Esophagus squamous epithelium (tissue), 5 donors: ENCODE measurements at regions not wholly inside any gene's neighbourhood (a gene's known extent, or its start where the extent isn't known, plus 50 kb on each side); places are given as distances from the start of the nearest gene placed in this dataset.

ENCODE experiments used
- DNase-seq: peaks from one replicate; lab custom pipeline; 2025; lab: John Stamatoyannopoulos, UW
- H3K27ac ChIP-seq, 4 donors: fragments of 200-600 bp; sonication (generic); one replicate each; pipeline ENCODE4 v1.5.1; 2016 to 2019; ENCODE audit warnings: mild to moderate bottlenecking in 1 of 4
- H3K27me3 ChIP-seq, 4 donors: fragments of 200-600 bp; sonication (generic); 1 replicate in 3 of 4; 2 replicates in 1 of 4; pipeline versions ENCODE4 v1.5.1 to v1.6.0; 2017 to 2021; ENCODE audit warnings: antibody characterized with exemption in 1 of 4
- H3K36me3 ChIP-seq, 3 donors: fragments of 200-600 bp; sonication (generic); one replicate each; pipeline ENCODE4 v1.5.1; 2016 to 2019
- H3K4me1 ChIP-seq, 3 donors: fragments of 200-600 bp; sonication (generic); one replicate each; pipeline ENCODE4 v1.5.1; 2017 to 2019
- H3K4me3 ChIP-seq, 4 donors: fragments of 200-600 bp; sonication (generic); 1 replicate in 3 of 4; 2 replicates in 1 of 4; pipeline ENCODE4 v1.5.1; 2016 to 2019; ENCODE audit warnings: mild to moderate bottlenecking in 2 of 4, moderate library complexity in 1 of 4
- H3K9me3 ChIP-seq, 3 donors: fragments of 200-600 bp; sonication (generic); one replicate each; pipeline ENCODE4 v1.5.1; 2016 to 2019
- CTCF ChIP-seq, 6 experiments: fragments of 450-650 bp in 4 of 6; fragments of 200-600 bp in 2 of 6; sonication (generic) in 2 of 6; IDR thresholded peaks; one replicate each; pipeline ENCODE4 v1.5.1; 2016 to 2019; ENCODE audit warnings: antibody characterized with exemption in 6 of 6, mild to moderate bottlenecking in 4 of 6, moderate library complexity in 4 of 6
- POLR2A ChIP-seq, 4 donors: fragments of 450-650 bp; IDR thresholded peaks; one replicate each; pipeline ENCODE4 v1.6.1; 2017; ENCODE audit warnings: antibody characterized with exemption in 4 of 4, mild to moderate bottlenecking in 4 of 4, moderate library complexity in 3 of 4
- WGBS, 2 donors: methylation state at CpG; one replicate each; pipeline ENCODE4 v1.1.5; 2018; 5-methylcytosine and 5-hydroxymethylcytosine counted together
- intact Hi-C: fragments of 100-400 bp; cut with DNase I; formaldehyde crosslinking; loops from one replicate; pipeline ENCODE4 v1.15.0; 2022
- donor health status: DM: yes; HTN: yes; CAD: no.

- Histone ChIP-seq H3K9me3 (no peaks in the 10 kb centered on the region), H3K4me3 (no peak overlapping the region), H3K36me3 (no peaks in the 10 kb centered on the region), H3K27ac (no peak overlapping the region), H3K4me1 (no peaks in the 10 kb centered on the region), H3K27me3 (no peaks in the 10 kb centered on the region)
- TF ChIP-seq POLR2A (IDR thresholded peaks at IDR 0.05) (no peak), CTCF (IDR thresholded peaks at IDR 0.05) (no peak)
- intact Hi-C loops: no loop called here
- DNase-seq: no peak
Measured at GRCh38 chr6:104108634-104109033, 751.1 kb downstream of the HACE1 start.

GRCh38 chr6:104095661-104096416 is 763.9 kb downstream of the HACE1 start:
- Histone ChIP-seq H3K27ac (no peak overlapping the region), H3K4me3 (no peak overlapping the region), H3K9me3 (no peaks in the 10 kb centered on the region), H3K36me3 (no peaks in the 10 kb centered on the region), H3K4me1 (no peaks in the 10 kb centered on the region), H3K27me3 (no peaks in the 10 kb centered on the region)
- TF ChIP-seq CTCF (IDR thresholded peaks at IDR 0.05) (no peak), POLR2A (IDR thresholded peaks at IDR 0.05) (no peak)
- WGBS, 2 donors: 80 to 84% methylated on average over 6 of the region's 6 CpGs
- DNase-seq: no peak
- intact Hi-C loops: no loop called here

- intact Hi-C loops: no loop called here
- no peaks in the 10 kb centered on the region for H3K4me1 ChIP-seq
- no peaks in the 10 kb centered on the region for H3K9me3 ChIP-seq
- no peak for DNase-seq
- no peak overlapping the region for H3K4me3 ChIP-seq
- H3K27me3 ChIP-seq: no peaks in the 10 kb centered on the region
- no peak for TF ChIP-seq CTCF (IDR thresholded peaks at IDR 0.05)
- TF ChIP-seq POLR2A (IDR thresholded peaks at IDR 0.05): no peak
- no peaks in the 10 kb centered on the region for H3K36me3 ChIP-seq
- no peak overlapping the region for H3K27ac ChIP-seq
- 67 to 80% methylated on average over 1 of the region's 1 CpG for WGBS, 2 donors
Measured at GRCh38 chr6:104087765-104088164, 772.0 kb downstream of the HACE1 start.

- no peak for DNase-seq
- no peaks in the 10 kb centered on the region for H3K4me1 ChIP-seq
- intact Hi-C loops: no loop called here
- 53 to 70% methylated on average over 2 of the region's 2 CpGs for WGBS, 2 donors
- no peaks in the 10 kb centered on the region for H3K36me3 ChIP-seq
- no peak for TF ChIP-seq CTCF (IDR thresholded peaks at IDR 0.05)
- no peak for TF ChIP-seq POLR2A (IDR thresholded peaks at IDR 0.05)
- H3K27ac ChIP-seq: no peak overlapping the region
- no peak overlapping the region for H3K4me3 ChIP-seq
- no peaks in the 10 kb centered on the region for H3K9me3 ChIP-seq
- no peaks in the 10 kb centered on the region for H3K27me3 ChIP-seq
Measured at GRCh38 chr6:104068281-104068680, 791.4 kb downstream of the HACE1 start.

- no peak for DNase-seq
- TF ChIP-seq POLR2A (IDR thresholded peaks at IDR 0.05) (no peak), CTCF (IDR thresholded peaks at IDR 0.05) (no peak)
- Histone ChIP-seq H3K27ac (no peak overlapping the region), H3K4me1 (no peaks in the 10 kb centered on the region), H3K4me3 (no peak overlapping the region), H3K9me3 (no peaks in the 10 kb centered on the region), H3K27me3 (no peaks in the 10 kb centered on the region), H3K36me3 (no peaks in the 10 kb centered on the region)
- intact Hi-C loops: no loop called here
- WGBS, 2 donors: 79 to 83% methylated on average over 8 of the region's 8 CpGs
Measured at GRCh38 chr6:104064876-104065275, 794.8 kb downstream of the HACE1 start.
